DMS53 treated with DMSO at 0.1 percent for 48 hours (cell line): ENCODE measurements at regions not wholly inside any gene's neighbourhood (a gene's known extent, or its start where the extent isn't known, plus 50 kb on each side); places are given as distances from the start of the nearest gene placed in this dataset.
"Not testable (repeated sequence)": the region's sequence is repeated elsewhere in the genome, so short reads cannot be mapped to it uniquely, and the experiment has no call there.

Experiments
- DNase-seq: peaks from one replicate; lab custom pipeline; 2025; ENCODE audit not compliant: unreplicated experiment; lab: John Stamatoyannopoulos, UW

- no peak for DNase-seq
Observed at GRCh38 chr3:87435926-87436620, 159.7 kb upstream of the POU1F1 start.

GRCh38 chr3:87433445-87433844 lies 157.1 kb upstream of the POU1F1 start:
- DNase-seq = not testable (repeated sequence)

- DNase-seq = no peak
Observed at GRCh38 chr3:87426918-87427317, 150.5 kb upstream of the POU1F1 start.

- DNase-seq = no peak
Observed at GRCh38 chr3:87425056-87425455, 148.7 kb upstream of the POU1F1 start.

GRCh38 chr3:87423336-87423735 lies 147.0 kb upstream of the POU1F1 start:
- DNase-seq = no peak

- no peak for DNase-seq
Observed at GRCh38 chr3:87422333-87422732, 145.9 kb upstream of the POU1F1 start.

- no peak for DNase-seq
Observed at GRCh38 chr3:87420171-87420570, 143.8 kb upstream of the POU1F1 start.

GRCh38 chr3:87414271-87414670 lies 137.9 kb upstream of the POU1F1 start:
- no peak for DNase-seq

GRCh38 chr3:87413814-87414213 lies 137.4 kb upstream of the POU1F1 start:
- DNase-seq = no peak

- DNase-seq = no peak
Observed at GRCh38 chr3:87410110-87410509, 133.7 kb upstream of the POU1F1 start.

GRCh38 chr3:87398168-87398801 lies 121.9 kb upstream of the POU1F1 start:
- DNase-seq = no peak

GRCh38 chr3:87397211-87397610 lies 120.8 kb upstream of the POU1F1 start:
- DNase-seq = no peak

- no peak for DNase-seq
Observed at GRCh38 chr3:87390821-87391220, 114.4 kb upstream of the POU1F1 start.

- no peak for DNase-seq
Observed at GRCh38 chr3:87390353-87390752, 114.0 kb upstream of the POU1F1 start.

GRCh38 chr3:87375231-87375682 lies 98.9 kb upstream of the POU1F1 start:
- no peak for DNase-seq

GRCh38 chr3:87370007-87370406 lies 93.6 kb upstream of the POU1F1 start:
- DNase-seq = peak; percentile 43

- no peak for DNase-seq
Observed at GRCh38 chr3:87367736-87368135, 91.4 kb upstream of the POU1F1 start.

- DNase-seq = no peak
Observed at GRCh38 chr3:87363721-87364120, 87.3 kb upstream of the POU1F1 start.

- DNase-seq = no peak
Observed at GRCh38 chr3:87361956-87362355, 85.6 kb upstream of the POU1F1 start.

- DNase-seq = no peak
Observed at GRCh38 chr3:87361271-87361670, 84.9 kb upstream of the POU1F1 start.

GRCh38 chr3:87359826-87360225 lies 83.4 kb upstream of the POU1F1 start:
- peak; percentile 71 for DNase-seq

GRCh38 chr3:87359025-87359424 lies 82.6 kb upstream of the POU1F1 start:
- no peak for DNase-seq

GRCh38 chr3:87358066-87358465 lies 81.7 kb upstream of the POU1F1 start:
- no peak for DNase-seq
